ENCODE measurements at regions not wholly inside any gene's neighbourhood (a gene's known extent, or its start where the extent isn't known, plus 50 kb on each side); places are given as distances from the start of the nearest gene placed in this dataset.
"Not testable (repeated sequence)": the region's sequence is repeated elsewhere in the genome, so short reads cannot be mapped to it uniquely, and the experiment has no call there.

DNA sequence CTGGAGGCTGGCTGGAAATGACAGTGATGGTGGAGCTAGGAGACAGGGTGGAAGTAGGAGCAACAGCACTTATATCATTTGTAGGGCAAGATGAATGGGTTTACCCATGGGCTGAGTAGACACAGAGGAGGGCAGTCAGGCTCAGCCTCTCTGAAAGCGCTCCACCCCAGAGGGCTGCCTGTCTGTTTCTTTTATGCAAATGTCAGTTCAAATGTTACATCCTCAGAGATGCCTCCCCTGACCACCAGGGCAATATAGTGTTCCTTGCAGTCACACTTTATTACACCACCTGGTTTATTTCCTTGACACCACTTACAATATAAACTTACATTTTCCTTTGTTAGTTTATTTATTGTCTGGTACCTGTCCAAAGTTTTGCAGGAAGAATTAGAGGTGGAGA lies 159.5 kb upstream of the IL12B start:
- TF ChIP-seq CTCF (IDR thresholded peaks at IDR 0.05; ENCODE audit: low read length, missing control alignments), result no peak
- H3K4me3 ChIP-seq (replicated peaks; ENCODE audit: low read depth, low read length), result no peak overlapping the region
- no peak for DNase-seq (ENCODE audit: low read depth)

DNA sequence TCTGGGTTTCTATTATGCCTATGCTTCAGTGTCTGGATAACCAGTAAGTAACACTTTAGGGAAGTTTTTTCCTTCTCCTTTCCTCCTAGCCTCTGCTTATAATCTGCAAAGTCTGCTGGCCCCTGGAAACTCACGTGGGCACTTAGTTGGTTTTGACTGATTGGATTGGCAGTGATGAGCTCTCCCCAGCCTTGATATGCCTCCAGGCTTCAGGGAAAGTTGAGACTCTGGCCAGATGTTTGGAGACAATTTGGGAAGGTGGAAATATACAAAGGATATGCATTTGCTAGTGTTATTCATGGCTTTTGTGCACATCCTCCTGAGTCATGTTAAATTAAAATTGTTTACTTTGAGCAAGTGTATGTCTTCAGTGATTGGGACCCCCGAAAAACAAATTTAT lies 160.2 kb upstream of the IL12B start:
- H3K4me3 ChIP-seq (replicated peaks; ENCODE audit: low read depth, low read length), result no peak overlapping the region
- no peak for DNase-seq (ENCODE audit: low read depth)
- TF ChIP-seq CTCF (IDR thresholded peaks at IDR 0.05; ENCODE audit: low read length, missing control alignments), result no peak

- no peak for TF ChIP-seq CTCF (IDR thresholded peaks at IDR 0.05; ENCODE audit: low read length, missing control alignments)
- H3K4me3 ChIP-seq (replicated peaks; ENCODE audit: low read depth, low read length), result no peak overlapping the region
- DNase-seq (ENCODE audit: low read depth), result no peak
Observed at GRCh38 chr5:159493696-159494095, 163.4 kb upstream of the IL12B start.

GRCh38 chr5:159496773-159497172 lies 166.5 kb upstream of the IL12B start:
- H3K4me3 ChIP-seq (replicated peaks; ENCODE audit: low read depth, low read length), result no peak overlapping the region
- TF ChIP-seq CTCF (IDR thresholded peaks at IDR 0.05; ENCODE audit: low read length, missing control alignments), result no peak
- no peak for DNase-seq (ENCODE audit: low read depth)

DNA sequence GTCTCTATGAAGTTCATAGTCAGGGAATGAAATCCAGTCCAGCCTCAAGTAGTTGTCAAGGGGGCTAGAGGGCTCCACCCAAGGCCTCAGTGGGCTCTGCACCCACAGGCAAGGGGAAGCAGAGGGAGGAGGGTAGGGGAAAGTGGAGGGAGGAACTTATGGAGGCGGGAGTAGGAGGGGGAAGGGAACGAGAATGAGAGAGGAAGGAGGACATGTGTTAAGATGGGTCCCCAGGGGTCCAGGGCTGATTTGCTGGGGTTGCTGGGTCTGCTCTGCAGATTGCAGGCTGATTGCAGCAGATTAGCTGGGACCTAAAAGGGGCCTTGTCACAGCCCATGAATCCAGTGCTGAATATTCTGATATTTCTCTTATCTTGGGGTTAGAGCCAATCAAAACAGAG lies 166.9 kb upstream of the IL12B start:
- DNase-seq (ENCODE audit: low read depth), result no peak
- TF ChIP-seq CTCF (IDR thresholded peaks at IDR 0.05; ENCODE audit: low read length, missing control alignments), result no peak
- no peak overlapping the region for H3K4me3 ChIP-seq (replicated peaks; ENCODE audit: low read depth, low read length)

DNA sequence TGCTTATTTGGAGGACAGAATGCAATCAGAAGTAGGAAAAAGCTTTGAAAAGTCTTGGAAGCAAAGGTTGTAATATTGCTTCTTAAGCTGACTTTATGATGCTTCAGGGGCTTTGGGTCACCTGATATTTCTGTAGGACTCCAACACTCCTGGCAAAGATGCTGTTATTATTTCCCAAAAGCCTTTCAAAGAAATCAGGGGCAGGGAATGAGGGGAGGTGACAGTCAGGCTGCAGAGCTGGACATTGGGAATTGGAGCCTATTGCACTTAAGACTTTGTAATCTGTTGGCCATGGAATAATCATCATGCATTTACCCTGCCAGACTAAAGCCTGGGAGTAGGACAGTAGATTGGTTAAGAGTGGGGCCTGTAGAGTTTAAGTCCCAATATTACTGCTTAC lies 168.3 kb upstream of the IL12B start:
- no peak overlapping the region for H3K4me3 ChIP-seq (replicated peaks; ENCODE audit: low read depth, low read length)
- TF ChIP-seq CTCF (IDR thresholded peaks at IDR 0.05; ENCODE audit: low read length, missing control alignments), result no peak
- no peak for DNase-seq (ENCODE audit: low read depth)

DNA sequence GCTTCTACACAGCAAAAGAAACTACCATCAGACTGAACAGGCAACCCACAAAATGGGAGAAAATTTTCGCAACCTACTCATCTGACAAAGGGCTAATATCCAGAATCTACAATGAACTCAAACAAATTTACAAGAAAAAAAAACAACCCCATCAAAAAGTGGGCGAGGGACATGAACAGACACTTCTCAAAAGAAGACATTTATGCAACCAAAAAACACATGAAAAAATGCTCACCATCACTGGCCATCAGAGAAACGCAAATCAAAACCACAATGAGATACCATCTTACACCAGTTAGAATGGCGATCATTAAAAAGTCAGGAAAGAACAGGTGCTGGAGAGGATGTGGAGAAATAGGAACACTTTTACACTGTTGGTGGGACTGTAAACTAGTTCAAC lies 171.8 kb upstream of the IL12B start:
- not testable (repeated sequence) for H3K4me3 ChIP-seq (replicated peaks; ENCODE audit: low read depth, low read length); DNase-seq (ENCODE audit: low read depth)

DNA sequence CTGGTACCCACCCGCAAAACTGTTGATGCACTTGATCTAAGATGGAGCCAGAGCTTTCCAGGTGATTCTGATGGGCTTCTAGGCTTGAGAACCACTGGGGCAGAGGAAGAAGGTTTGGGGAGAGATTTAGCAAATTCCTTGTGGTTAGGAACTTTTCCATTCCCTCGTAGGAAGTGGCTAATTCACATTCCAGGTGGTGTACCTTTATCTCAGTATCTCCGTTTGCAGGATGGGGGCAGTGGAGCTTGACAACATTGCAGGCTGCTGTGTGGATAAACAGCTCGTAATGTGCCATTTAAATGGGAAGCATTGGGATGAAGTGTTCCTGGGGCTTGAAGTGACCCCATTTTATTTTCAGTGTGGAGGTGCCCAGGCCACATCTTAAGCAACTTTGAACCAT lies 172.9 kb upstream of the IL12B start:
- no peak for DNase-seq (ENCODE audit: low read depth)
- no peak overlapping the region for H3K4me3 ChIP-seq (replicated peaks; ENCODE audit: low read depth, low read length)
- TF ChIP-seq CTCF (IDR thresholded peaks at IDR 0.05; ENCODE audit: low read length, missing control alignments), result no peak
